GM21576 (cell line): ENCODE measurements at regions not wholly inside any gene's neighbourhood (a gene's known extent, or its start where the extent isn't known, plus 50 kb on each side); places are given as distances from the start of the nearest gene placed in this dataset.

Experiments used
- ATAC-seq: cut with Tn5 transposase; IDR thresholded peaks from one replicate; pipeline ENCODE4 v1.9.1; 2021; ENCODE audit warnings: mild to moderate bottlenecking, moderate library complexity; ENCODE audit not compliant: unreplicated experiment

GRCh38 chr18:46343456-46343855, 239.3 kb downstream of the HAUS1 start:
- ATAC-seq: no peak

- ATAC-seq: peak; percentile 73
These were observed 239.8 kb downstream of the HAUS1 start for GRCh38 chr18:46343931-46344372.

GRCh38 chr18:46344416-46345180, 240.4 kb downstream of the HAUS1 start:
- ATAC-seq: no peak

GRCh38 chr18:46345181-46345465, 240.9 kb downstream of the HAUS1 start:
- no peak for ATAC-seq

- peak; percentile 35 for ATAC-seq
These were observed 242.0 kb downstream of the HAUS1 start for GRCh38 chr18:46346213-46346612.

GRCh38 chr18:46346896-46347630, 242.9 kb downstream of the HAUS1 start:
- no peak for ATAC-seq

GRCh38 chr18:46350598-46351159, 246.5 kb downstream of the HAUS1 start:
- no peak for ATAC-seq

GRCh38 chr18:46352520-46353250, 248.5 kb downstream of the HAUS1 start:
- ATAC-seq: no peak

GRCh38 chr18:46353460-46353859, 249.3 kb downstream of the HAUS1 start:
- ATAC-seq: no peak

- ATAC-seq: no peak
These were observed 252.3 kb downstream of the HAUS1 start for GRCh38 chr18:46356278-46357033.

- ATAC-seq: no peak
These were observed 256.0 kb downstream of the HAUS1 start for GRCh38 chr18:46360102-46360699.

GRCh38 chr18:46360866-46361265, 256.7 kb downstream of the HAUS1 start:
- no peak for ATAC-seq

GRCh38 chr18:46362533-46362932, 258.3 kb downstream of the HAUS1 start:
- ATAC-seq: no peak

- ATAC-seq: no peak
These were observed 259.9 kb downstream of the HAUS1 start for GRCh38 chr18:46364048-46364447.

GRCh38 chr18:46366201-46366600, 262.0 kb downstream of the HAUS1 start:
- ATAC-seq: no peak

GRCh38 chr18:46366751-46367376, 262.7 kb downstream of the HAUS1 start:
- no peak for ATAC-seq

GRCh38 chr18:46369323-46369722, 265.1 kb downstream of the HAUS1 start:
- ATAC-seq: no peak

GRCh38 chr18:46370898-46371297, 266.7 kb downstream of the HAUS1 start:
- no peak for ATAC-seq

GRCh38 chr18:46372670-46373069, 268.5 kb downstream of the HAUS1 start:
- ATAC-seq: no peak

- no peak for ATAC-seq
These were observed 268.9 kb downstream of the HAUS1 start for GRCh38 chr18:46373131-46373530.
